ENCODE measurements at regions not wholly inside any gene's neighbourhood (a gene's known extent, or its start where the extent isn't known, plus 50 kb on each side); places are given as distances from the start of the nearest gene placed in this dataset.
"Not testable (repeated sequence)": the region's sequence is repeated elsewhere in the genome, so short reads cannot be mapped to it uniquely, and the experiment has no call there.

GRCh38 chr1:101428083-101428482, 191.3 kb downstream of the S1PR1 start:
- DNase-seq (ENCODE audit: low spot score), result not testable (repeated sequence)

GRCh38 chr1:101428562-101428961, 191.7 kb downstream of the S1PR1 start:
- DNase-seq (ENCODE audit: low spot score), result no peak

GRCh38 chr1:101431956-101432510, 195.2 kb downstream of the S1PR1 start:
- no peak for DNase-seq (ENCODE audit: low spot score)

GRCh38 chr1:101435831-101436511, 199.2 kb downstream of the S1PR1 start:
- no peak for DNase-seq (ENCODE audit: low spot score)

- no peak for DNase-seq (ENCODE audit: low spot score)
Measured at GRCh38 chr1:101437800-101438199, 201.0 kb downstream of the S1PR1 start.

- no peak for DNase-seq (ENCODE audit: low spot score)
Measured at GRCh38 chr1:101438359-101438758, 201.5 kb downstream of the S1PR1 start.

- no peak for DNase-seq (ENCODE audit: low spot score)
Measured at GRCh38 chr1:101440485-101440884, 203.7 kb downstream of the S1PR1 start.

- DNase-seq (ENCODE audit: low spot score), result no peak
Measured at GRCh38 chr1:101444381-101444780, 207.6 kb downstream of the S1PR1 start.

GRCh38 chr1:101444873-101445618, 208.2 kb downstream of the S1PR1 start:
- DNase-seq (ENCODE audit: low spot score), result no peak

GRCh38 chr1:101448018-101448417, 211.2 kb downstream of the S1PR1 start:
- DNase-seq (ENCODE audit: low spot score), result no peak

- not testable (repeated sequence) for DNase-seq (ENCODE audit: low spot score)
Measured at GRCh38 chr1:101450691-101451090, 213.9 kb downstream of the S1PR1 start.

- DNase-seq (ENCODE audit: low spot score), result no peak
Measured at GRCh38 chr1:101451888-101452287, 215.1 kb downstream of the S1PR1 start.

GRCh38 chr1:101452825-101453224, 216.0 kb downstream of the S1PR1 start:
- no peak for DNase-seq (ENCODE audit: low spot score)

- DNase-seq (ENCODE audit: low spot score), result no peak
Measured at GRCh38 chr1:101453844-101454243, 217.0 kb downstream of the S1PR1 start.

- no peak for DNase-seq (ENCODE audit: low spot score)
Measured at GRCh38 chr1:101455166-101455565, 218.3 kb downstream of the S1PR1 start.

GRCh38 chr1:101460739-101461138, 223.9 kb downstream of the S1PR1 start:
- no peak for DNase-seq (ENCODE audit: low spot score)

- DNase-seq (ENCODE audit: low spot score), result no peak
Measured at GRCh38 chr1:101463195-101463594, 226.4 kb downstream of the S1PR1 start.

GRCh38 chr1:101465941-101466340, 229.1 kb downstream of the S1PR1 start:
- no peak for DNase-seq (ENCODE audit: low spot score)

- DNase-seq (ENCODE audit: low spot score), result no peak
Measured at GRCh38 chr1:101474039-101474665, 237.3 kb downstream of the S1PR1 start.

- DNase-seq (ENCODE audit: low spot score), result no peak
Measured at GRCh38 chr1:101476541-101476940, 239.7 kb downstream of the S1PR1 start.

- DNase-seq (ENCODE audit: low spot score), result no peak
Measured at GRCh38 chr1:101479945-101480344, 243.1 kb downstream of the S1PR1 start.

- no peak for DNase-seq (ENCODE audit: low spot score)
Measured at GRCh38 chr1:101482306-101482705, 245.5 kb downstream of the S1PR1 start.

Measured in HuH-7.5 (cell line).